SU-DHL-6 (cell line): ENCODE measurements at regions not wholly inside any gene's neighbourhood (a gene's known extent, or its start where the extent isn't known, plus 50 kb on each side); places are given as distances from the start of the nearest gene placed in this dataset.

Experiments
- CTCF ChIP-seq: fragments of 200-600 bp; sonication (generic); IDR thresholded peaks from one replicate; pipeline ENCODE4 v1.5.1; 2017; ENCODE audit warnings: antibody characterized with exemption, mild to moderate bottlenecking, low read length, moderate library complexity; ENCODE audit not compliant: insufficient read depth, poor library complexity, severe bottlenecking
- EZH2phosphoT487 ChIP-seq: fragments of 200-600 bp; sonication (generic), shearing (Covaris generic); conservative IDR thresholded peaks from 2 replicates; pipeline ENCODE4 v1.6.1; 2018; ENCODE audit warnings: mild to moderate bottlenecking, antibody characterized with exemption, low read length, moderate library complexity, mixed read lengths

- TF ChIP-seq CTCF, result no peak
- TF ChIP-seq EZH2phosphoT487, result no peak
Observed at GRCh38 chr16:17994027-17994426, 342.5 kb downstream of the NPIPA8 start.
